TTC549 (cell line): ENCODE measurements at regions not wholly inside any gene's neighbourhood (a gene's known extent, or its start where the extent isn't known, plus 50 kb on each side); places are given as distances from the start of the nearest gene placed in this dataset.
"Not testable (repeated sequence)": the region's sequence is repeated elsewhere in the genome, so short reads cannot be mapped to it uniquely, and the experiment has no call there.

Experiments used
- FAIRE-seq: peaks from 2 replicates; lab custom pipeline; 2012; peaks lifted over from hg19 to GRCh38; lab: Jason Lieb, UNC

DNA sequence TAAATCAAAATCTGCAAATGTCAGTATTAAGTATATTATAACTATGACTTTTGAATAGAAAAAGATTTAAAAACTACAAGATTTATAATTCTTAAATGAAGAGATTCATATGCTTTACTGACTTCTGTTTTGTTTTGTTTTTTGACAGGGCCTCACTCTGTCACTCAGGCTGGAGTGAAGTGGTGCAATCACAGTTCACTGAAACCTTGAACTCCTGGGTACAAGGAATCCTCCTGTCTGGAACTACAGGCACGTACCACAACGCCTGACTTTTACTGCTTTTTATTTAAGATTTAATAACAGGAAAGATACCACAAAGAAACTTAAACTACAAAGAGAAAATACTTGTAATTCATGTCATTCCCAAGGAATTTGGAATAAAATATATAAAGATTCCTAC is 940.2 kb upstream of the CITED2 start:
- no peak for FAIRE-seq

DNA sequence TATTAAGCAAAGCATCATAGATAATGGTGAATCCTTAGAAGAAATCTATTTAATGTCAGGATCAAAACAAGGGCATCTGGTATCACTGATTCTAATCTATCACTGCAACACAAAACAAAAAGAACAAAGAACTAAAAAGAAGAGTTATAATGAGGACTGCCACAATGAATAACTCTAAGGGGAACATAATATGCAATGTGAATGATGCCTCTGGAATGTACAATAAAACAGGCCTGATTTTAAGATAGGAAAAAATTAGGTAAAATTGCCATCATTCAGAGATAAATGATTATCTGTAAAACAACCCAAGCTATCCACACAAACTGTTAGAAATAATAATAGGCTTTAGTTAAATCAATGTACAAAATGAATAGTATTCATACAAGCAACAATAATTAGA is 936.7 kb upstream of the CITED2 start:
- FAIRE-seq, result no peak

DNA sequence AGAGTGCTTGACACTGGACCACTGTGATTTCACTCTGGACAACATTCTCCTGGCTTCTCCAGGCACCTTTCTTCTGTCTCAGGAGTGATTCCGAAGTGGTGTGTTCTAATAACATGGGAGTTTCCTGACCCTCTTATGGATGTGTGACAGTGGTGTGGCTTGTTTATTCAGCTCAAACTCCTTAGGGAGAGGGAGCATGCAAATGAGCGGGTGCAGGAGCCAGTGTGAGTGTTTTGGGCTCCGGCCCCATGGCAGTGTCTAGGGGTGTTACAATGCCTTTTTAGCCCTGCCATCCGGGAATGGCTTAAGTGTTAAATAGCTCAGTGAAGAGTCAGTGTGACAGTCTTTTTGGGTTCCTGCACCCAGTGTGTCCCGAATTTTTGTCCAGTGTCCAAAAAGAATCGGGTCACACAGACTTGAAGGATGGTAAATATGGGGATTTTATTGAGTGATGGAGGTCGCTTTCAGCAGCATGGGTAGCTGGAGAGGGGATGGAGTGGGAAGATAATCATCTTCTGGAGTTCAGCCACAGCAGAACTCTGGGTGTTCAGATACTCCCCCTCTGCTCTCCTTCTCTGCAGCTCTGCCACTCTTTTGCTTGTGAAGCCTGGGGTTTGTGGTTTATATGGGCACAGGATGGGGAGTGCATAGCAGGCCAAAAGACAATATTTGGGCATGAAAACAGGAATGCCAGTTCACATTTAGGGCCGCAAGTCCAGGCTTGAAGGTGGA is 928.9 kb upstream of the CITED2 start:
- FAIRE-seq, result no peak

DNA sequence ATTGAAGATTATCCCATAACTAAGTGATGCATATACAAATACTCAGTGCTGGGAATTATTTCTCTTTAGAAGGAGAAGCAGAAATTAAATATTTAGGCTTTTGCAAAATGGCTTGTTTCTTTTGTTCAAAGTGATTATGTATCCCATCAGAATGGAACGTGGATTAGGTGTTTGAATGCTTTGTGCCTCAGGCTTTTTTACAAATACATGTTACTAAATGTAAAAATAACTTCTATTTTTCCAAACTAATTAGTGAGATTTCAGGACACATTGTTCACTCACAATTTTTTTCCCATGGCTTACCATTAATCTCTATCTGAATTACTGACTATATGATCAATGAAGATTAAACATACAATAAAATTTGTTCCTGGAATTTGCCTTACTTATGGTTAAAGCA is 925.9 kb upstream of the CITED2 start:
- FAIRE-seq, result no peak

DNA sequence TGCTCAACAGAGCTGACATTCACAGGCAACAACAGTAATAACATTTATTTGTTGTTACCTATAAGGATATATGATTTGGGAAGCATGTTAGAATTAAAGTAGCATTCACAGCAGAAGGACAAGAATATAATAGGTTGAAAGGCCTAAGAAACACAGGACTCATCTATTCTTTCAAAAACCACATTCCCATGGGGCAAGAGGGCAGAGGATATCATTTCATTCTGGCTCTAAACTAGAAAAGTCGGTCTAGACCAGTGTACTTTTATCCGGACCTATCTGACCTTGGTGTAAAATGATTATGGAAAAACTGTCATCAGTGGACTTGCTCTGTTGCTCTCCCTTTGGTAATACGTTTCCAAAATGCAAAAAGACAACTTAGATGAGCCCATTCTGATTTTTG is 914.7 kb upstream of the CITED2 start:
- no peak for FAIRE-seq

DNA sequence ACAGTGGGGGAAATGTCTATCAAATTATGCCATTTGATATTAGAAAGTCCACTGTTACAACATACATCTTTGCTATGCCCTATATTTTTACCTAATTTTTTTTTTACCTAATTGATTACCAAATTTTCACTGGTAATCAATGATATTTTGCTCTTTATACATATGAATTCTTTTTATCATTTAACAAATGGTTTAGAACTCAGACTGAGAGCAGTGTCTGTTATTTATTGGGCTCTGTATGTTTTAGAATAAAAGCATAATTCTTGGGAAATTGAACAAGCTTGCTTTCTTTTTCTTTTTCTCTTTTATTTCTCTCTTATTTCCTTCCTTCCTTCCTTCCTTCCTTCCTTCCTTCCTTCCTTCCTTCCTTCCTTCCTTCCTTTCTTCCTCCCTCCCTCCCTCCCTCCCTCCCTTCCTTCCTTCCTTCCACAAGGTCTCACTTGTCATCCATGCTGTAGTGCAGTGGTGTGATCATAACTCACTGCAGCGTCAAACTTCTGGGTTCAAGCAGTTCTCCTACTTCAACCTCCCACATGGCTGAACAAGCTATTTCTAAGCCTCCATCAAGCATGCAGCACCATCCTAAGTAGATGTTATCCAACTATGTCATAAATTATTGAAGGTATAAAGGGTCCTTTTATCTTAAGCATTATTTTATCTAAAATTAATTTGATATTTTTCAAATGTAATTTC is 911.7 kb upstream of the CITED2 start:
- FAIRE-seq, result no peak

DNA sequence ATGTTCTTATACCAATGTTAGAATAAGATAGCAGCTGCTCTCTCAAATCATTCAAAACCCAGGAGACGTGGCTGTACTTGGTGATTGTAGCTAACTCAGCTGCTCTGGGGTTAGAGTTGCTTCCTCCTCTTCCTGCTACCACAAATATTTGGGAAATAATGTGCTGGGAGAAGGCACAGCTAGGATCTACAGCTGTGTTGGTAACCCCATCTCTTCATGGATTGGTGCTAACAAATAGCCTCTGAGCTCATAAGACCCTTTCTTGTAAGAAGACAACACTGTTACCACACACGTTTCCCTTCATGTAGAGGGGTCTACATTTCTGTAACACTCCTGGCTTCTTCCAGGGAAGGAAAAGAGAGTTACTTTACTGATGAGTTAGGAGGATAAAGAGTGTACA is 911.0 kb upstream of the CITED2 start:
- FAIRE-seq, result no peak

DNA sequence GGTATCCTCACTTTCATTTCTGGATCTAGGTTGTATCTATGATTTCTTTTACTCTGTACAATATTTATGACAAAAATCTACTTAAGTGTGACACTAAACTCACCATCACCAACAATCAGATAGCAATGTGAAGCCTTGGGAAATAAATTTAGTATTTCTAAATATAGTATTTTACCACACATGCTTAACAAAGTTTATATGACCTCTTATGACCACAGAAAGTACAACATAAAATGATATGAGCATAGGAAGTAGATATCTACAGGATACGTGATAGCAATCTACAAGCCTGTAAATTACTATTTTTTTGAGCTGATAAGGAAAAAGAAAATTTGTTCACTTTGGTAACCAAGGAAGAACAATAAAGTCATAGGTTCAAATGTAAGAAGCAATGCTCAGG is 910.4 kb upstream of the CITED2 start:
- no peak for FAIRE-seq

DNA sequence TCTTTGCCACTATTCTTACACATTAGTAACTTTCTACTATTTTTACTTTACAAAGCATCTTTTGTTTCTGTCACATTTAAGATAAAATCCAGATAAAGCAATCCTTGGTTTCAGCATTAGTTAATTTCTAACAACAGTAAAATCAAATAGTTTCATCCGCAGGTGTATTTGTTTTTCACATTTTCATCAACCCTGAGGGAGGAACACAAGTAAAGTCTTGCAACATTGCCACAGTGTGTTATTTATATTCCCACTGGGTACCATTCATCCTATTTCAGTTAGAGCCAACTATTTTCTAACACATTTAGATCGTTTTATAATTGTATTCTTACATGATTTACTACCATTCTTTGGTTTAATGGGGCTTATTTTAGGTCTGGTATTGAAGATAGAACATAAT is 908.7 kb upstream of the CITED2 start:
- FAIRE-seq, result no peak

DNA sequence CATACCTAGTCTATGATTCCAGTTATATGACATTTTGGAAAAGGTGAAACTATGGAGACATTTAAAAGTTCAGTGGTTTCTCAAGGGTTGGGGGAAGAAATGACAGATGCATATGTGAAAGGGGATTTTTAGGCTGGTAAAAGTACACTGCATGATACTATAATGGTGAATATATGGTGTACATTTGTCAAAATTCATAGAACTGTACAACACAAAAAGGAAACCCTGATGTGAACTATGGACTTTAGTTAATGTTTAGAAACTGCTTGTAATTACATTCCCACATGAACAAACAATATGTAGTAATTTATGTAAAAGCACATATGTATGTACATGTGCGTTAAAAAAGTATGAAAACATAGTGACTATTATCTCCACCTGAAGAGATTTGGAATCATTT is 907.3 kb upstream of the CITED2 start:
- FAIRE-seq, result no peak

DNA sequence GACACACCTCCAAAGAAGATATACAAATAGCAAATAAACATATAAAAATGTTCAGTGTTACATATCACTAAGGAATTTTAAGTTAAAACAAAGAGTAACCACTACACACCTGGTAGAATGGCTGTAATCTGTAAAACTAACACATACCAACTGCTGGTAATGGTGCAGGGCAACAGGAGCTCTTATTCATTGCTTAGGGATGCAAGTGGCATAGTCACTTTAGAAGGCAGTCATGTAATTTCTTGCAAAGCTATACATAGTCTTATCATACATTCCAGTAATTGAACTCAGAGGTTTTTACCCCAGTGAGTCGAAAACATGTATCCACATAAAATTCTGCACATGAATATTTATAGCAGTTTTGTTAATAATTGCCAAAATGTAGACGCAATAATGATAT is 906.8 kb upstream of the CITED2 start:
- no peak for FAIRE-seq

DNA sequence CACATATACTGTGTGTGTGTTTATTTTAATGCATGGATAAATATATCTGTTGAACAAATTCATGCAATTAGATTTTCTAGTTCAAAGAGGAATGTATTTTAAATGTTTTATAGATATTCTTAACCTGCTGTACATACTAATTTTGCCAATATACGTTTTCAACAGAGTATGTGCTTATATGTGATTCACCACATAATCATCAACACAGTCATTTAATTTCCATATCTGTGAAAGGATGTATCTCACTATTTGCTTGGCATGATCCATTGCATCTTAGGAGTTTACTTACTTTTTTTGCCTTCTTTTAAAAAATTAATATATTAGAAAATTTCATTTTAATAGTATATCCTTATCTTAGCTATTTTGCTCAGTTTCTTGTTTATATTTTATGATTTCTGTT is 902.3 kb upstream of the CITED2 start:
- FAIRE-seq, result no peak

DNA sequence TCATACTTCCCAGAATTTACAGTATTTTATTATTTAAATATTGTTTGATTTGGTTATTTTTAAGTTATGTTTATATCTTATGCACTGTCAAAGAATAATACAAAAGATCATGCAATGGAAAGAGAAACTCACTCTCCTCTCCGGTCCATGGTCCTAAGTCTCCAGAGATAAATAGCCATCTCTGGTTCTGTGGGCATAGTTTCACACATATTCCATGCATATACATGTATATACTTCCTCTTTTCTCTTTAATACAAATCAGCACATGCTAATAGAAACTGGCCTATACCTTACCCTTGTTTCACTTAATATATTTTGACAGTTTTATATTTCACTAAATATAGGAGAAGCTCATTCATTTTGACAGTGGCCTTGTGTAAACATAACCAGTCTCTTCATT is 901.7 kb upstream of the CITED2 start:
- no peak for FAIRE-seq

DNA sequence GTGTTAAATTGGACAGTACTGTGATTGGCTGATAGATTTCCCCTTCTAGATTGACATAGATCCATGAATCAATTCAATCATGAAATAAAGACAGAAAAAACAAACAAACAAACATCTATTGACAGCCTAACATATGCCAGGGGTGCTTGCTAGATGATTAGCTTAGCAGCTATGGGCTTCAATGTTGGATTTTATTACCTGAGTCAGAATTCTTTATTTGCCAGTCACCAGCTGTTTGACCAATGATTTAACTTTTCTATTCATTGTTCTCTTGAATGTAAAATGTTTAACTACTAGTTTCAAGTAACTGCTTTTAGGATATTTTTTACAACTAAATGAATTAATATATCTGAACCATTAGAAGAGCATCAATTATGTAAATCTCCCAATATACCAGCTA is 901.3 kb upstream of the CITED2 start:
- FAIRE-seq, result no peak

DNA sequence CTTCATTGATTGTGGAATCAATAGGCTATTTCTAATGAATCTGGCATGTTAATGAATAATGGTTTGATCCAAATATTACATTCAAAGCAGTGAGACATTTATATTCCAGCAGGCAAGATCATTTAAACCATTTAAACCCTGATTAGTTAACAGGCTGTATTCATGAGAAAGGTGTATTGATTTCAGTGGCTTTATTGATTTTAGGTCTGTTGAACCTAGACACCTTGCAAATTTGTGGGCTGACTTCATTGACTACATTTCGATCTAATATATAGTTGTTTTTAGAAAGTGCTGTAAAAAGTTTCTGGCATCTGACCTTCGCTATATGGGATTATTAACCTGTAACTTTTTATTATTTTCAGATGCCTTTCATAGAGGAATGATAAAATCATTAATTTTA is 900.1 kb upstream of the CITED2 start:
- no peak for FAIRE-seq

DNA sequence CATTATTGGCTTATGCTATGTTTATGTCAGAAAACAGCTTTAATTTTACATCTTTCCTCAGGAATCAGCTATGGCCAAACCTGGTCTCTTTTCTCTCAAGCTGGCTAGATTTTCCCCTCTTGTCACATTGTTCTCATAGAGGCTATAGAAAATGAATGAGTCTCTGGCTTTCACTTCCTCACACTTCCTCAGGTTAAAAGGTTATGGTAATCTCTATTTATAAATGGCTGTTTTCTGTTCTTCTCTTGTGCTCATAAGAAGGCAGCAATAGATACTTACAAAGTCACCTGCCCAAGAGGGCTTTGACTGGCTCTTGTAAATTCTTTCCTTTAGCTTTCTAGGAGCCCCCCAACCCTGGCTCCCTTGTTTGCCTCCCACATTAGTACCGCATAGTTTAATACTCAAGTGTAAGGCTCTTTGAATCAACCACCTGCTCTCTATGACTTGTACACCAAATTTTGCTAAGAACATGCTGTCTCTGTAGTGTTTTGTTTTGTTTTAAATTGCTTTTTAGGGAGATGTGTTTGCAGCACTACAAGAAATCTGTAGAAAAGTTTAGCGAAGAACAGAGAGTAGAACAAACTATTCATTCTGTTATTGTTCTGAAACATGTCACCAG is 897.4 kb upstream of the CITED2 start:
- FAIRE-seq, result no peak

DNA sequence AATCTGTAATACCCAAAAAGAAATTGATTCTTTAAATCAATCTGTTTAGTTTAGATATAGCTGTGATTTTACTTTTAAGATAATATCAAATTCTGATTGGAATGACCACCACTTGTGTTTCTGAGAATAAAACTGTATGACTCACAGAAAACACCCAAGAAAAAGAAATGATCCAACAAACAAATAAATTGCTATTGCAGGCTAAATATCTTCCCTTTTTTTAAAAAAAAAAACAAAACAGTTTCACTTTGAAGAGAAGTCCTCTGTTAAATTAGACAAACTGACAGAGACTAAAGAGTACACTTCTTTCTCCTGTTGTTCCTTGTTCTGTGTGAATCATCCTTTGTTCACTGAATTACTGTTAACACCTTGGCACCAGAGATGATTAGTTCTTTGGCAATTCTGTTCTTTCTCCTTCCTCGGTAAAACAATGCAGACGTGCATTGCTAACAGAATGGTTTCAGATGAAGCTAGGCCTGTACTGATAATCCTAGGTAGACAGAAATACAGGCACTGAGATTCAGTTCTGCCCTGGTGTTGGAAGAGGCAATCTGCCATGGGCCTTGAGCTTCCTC is 895.2 kb upstream of the CITED2 start:
- FAIRE-seq, result no peak

DNA sequence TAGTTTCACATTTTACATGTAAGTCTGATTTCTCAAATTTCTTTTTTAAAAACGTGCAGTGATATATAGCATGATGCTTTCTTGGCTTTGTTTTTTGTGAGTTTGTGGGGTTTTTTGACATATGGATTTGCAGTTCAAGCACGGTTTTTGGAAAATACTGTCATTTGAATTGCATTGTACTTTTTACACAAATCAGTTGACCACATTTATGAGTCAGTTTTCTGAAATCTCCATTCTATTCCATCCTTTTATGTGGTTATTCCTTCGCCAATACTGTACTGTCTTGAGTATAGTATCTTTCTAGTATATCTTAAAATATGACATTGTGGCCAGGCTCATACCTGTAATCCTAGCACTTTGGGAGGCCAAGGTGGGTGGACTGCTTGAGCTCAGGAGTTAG is 890.0 kb upstream of the CITED2 start:
- FAIRE-seq, result no peak

DNA sequence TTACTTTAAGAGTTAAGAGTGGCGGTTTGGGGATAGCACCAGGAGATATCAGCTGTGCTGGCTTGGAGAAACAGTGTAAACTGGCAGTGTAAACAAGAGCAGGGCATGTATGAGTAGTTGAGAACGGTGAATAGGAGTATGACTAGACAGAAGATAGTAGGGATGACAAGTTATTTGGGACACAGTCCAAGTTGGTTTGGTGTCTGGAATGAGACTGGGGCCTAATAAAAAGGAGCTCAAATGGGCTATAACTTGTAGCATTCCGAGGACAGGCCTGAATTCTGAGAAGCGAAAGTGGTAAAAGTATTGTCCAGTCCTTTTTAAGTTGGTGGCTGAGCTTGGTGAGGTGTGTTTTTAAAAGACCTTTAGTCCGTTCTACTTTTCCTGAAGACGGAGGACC is 883.9 kb upstream of the CITED2 start:
- FAIRE-seq, result not testable (repeated sequence)

DNA sequence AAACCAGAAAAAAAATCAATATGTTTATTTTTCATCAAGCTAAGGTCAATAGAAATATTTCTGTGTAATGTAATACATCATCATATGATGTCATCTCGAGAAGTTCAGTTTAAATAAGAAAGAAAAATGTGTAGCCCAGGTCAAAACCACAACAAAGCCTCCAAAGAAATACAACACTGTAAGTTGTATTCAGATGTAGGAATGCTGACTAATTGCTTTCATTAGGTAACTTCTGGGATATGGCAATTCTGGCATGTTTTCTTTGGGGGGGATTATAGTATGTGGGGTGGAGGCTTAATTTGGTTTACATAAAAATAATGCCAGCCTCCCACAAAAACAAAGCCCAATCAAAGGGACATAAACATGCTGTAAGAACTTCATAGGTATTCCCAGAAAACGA is 881.8 kb upstream of the CITED2 start:
- FAIRE-seq, result no peak

DNA sequence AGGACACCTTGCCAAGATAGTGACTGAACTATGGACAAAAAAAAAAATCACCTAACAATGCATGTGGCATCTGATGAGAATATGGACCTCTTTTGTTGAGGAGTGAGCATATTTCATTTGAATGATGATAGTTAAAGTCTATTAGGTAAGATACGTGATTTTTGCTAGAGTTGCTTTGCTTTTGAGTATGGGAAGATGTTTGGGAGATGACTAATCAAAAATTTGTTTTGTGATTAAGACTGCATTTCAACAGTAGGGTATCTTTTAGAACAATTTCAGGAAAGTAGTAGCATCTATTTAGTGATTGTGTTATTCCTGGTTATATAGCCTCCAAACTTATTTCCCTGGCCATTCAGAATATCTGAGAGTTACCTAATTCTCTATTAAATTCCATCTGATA is 878.6 kb upstream of the CITED2 start:
- no peak for FAIRE-seq

DNA sequence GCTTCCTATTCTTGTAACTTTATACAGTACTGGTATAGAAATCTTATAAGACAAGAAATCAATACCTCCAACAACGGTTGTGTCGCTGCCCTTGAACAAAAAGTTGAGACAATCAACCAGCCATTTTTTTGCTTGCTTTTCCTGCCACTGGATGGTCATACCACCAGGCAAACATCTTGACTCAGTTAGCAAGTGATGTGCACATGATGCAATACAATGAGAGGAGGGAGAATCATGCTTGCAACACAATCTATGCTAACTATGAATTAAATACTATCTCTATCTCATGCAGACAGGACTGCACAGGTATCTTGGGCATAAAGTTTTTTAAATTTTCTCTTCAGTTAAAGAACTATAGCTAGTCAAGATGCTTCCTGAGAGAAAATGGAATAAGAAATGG is 877.7 kb upstream of the CITED2 start:
- no peak for FAIRE-seq

DNA sequence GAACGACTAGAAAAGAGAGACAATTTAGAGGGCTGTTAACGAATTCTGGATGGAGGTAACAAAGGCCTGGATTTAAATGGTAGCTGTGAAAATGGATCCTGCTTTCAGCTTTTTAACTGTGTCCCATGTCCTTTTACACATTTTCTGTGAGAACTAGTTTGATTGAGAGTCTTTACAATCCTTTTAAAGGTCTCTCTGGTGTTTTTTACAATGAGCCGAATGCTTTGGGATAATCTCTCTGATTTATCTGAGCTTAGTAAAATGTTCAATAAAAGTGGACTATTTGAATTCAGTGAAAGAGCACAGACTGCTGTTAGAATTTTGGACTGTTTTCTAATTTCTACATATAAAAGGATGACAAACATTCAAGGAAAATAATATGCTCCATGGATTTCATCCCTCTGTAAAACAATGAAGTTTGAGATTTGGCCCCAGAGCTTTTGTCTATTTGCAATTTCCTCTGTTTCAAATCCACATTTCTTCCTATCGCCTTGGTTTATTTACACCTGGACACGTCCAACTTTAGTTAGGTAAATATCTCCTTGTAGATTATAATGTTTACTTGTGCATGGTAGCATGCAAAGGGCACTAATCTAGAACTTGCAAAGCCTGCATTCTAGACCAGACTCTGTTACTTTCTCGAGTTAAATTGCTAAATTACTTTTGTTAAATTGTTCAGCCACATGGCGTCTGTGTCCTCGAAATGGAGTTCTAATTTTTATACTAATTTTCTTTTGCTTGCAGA is 871.0 kb upstream of the CITED2 start:
- no peak for FAIRE-seq
